Neural progenitor cell (in vitro differentiated cells): ENCODE measurements at regions not wholly inside any gene's neighbourhood (a gene's known extent, or its start where the extent isn't known, plus 50 kb on each side); places are given as distances from the start of the nearest gene placed in this dataset.

ENCODE experiments used
- CTCF ChIP-seq: fragments of 200-600 bp; sonication (generic); IDR thresholded peaks from 2 replicates; pipeline ENCODE4 v1.5.1; 2017; ENCODE audit warnings: antibody characterized with exemption, mild to moderate bottlenecking
- EZH2 ChIP-seq: fragments of 200-600 bp; sonication (generic); IDR thresholded peaks from 2 replicates; pipeline ENCODE4 v1.6.1; 2017; ENCODE audit warnings: antibody characterized with exemption, mild to moderate bottlenecking, moderate library complexity
- EZH2phosphoT487 ChIP-seq: fragments of 200-600 bp; sonication (generic); IDR thresholded peaks from 2 replicates; pipeline ENCODE4 v1.6.1; 2017; ENCODE audit warnings: antibody characterized with exemption

DNA sequence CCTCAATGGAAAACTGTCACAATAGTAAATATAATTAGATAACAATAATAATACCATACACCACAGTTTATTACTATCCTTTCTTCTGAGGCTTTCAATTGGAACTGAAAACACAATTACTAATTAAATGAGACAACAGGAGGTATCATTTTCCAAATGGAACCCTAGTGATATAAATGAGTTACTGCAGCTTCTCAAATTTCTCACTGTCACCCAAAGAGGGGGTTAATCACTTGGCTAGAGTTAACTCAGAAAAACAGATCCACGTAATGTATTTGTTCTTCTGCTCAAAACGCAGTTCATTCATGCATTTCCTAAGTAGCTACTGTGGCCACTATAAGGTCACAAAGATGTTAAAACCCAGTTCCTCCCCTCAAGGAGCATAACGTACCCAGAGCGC is 120.9 kb upstream of the FOXN3 start:
- TF ChIP-seq EZH2: no peak
- peak; percentile 11 for TF ChIP-seq CTCF
- TF ChIP-seq EZH2phosphoT487: no peak
